H9 (cell line): ENCODE measurements at regions not wholly inside any gene's neighbourhood (a gene's known extent, or its start where the extent isn't known, plus 50 kb on each side); places are given as distances from the start of the nearest gene placed in this dataset.

ENCODE experiments used
- DNase-seq: peaks from one replicate; pipeline ENCODE4 v3.0.0-alpha.2; 2017
- H2AFZ ChIP-seq: one replicate; pipeline ENCODE4 v1.6.1; 2013; ENCODE audit warnings: mild to moderate bottlenecking, low read length, control low read depth, moderate library complexity
- H2AK5ac ChIP-seq: 2 replicates; pipeline ENCODE4 v1.6.1; 2013; ENCODE audit warnings: low read length, control low read depth, mixed read lengths; ENCODE audit not compliant: insufficient read length
- H2BK120ac ChIP-seq: one replicate; pipeline ENCODE4 v1.6.1; 2013; ENCODE audit warnings: low read depth, mild to moderate bottlenecking, low read length, control low read depth, inconsistent platforms; ENCODE audit not compliant: poor library complexity, severe bottlenecking
- H2BK12ac ChIP-seq: 2 replicates; pipeline ENCODE4 v1.6.1; 2013; ENCODE audit warnings: low read length, control low read depth, mixed read lengths, low read depth; ENCODE audit not compliant: insufficient read length
- H2BK15ac ChIP-seq: 2 replicates; pipeline ENCODE4 v1.6.1; 2013; ENCODE audit warnings: low read depth, low read length, control low read depth
- H2BK20ac ChIP-seq: one replicate; pipeline ENCODE4 v1.6.1; 2013; ENCODE audit warnings: low read depth, mild to moderate bottlenecking, low read length, control low read depth, inconsistent platforms; ENCODE audit not compliant: poor library complexity, severe bottlenecking
- H2BK5ac ChIP-seq: 2 replicates; pipeline ENCODE4 v1.6.1; 2013; ENCODE audit warnings: low read length, control low read depth, mixed read lengths; ENCODE audit not compliant: insufficient read length
- H3K14ac ChIP-seq: 2 replicates; pipeline ENCODE4 v1.6.1; 2013; ENCODE audit warnings: low read length, control low read depth; ENCODE audit not compliant: insufficient read depth
- H3K18ac ChIP-seq: 2 replicates; pipeline ENCODE4 v1.6.1; 2013; ENCODE audit warnings: low read depth, mild to moderate bottlenecking, mixed read lengths, low read length, control low read depth; ENCODE audit not compliant: insufficient read length
- H3K23ac ChIP-seq: 2 replicates; pipeline ENCODE4 v1.6.1; 2013; ENCODE audit warnings: low read length, control low read depth, mixed read lengths, low read depth; ENCODE audit not compliant: insufficient read length
- H3K23me2 ChIP-seq: 2 replicates; pipeline ENCODE4 v1.6.1; 2013; ENCODE audit warnings: low read depth, mild to moderate bottlenecking, mixed read lengths, low read length, control low read depth; ENCODE audit not compliant: insufficient read length, poor library complexity, severe bottlenecking
- H3K27ac ChIP-seq: 2 replicates; pipeline ENCODE4 v1.5.1; 2013; ENCODE audit warnings: low read length, control low read depth, mixed read lengths, low read depth; ENCODE audit not compliant: insufficient read length
- H3K27me3 ChIP-seq: 2 replicates; pipeline ENCODE4 v1.6.1; 2013; ENCODE audit warnings: low read length, control low read depth, inconsistent platforms; ENCODE audit not compliant: insufficient read depth
- H3K4ac ChIP-seq: 2 replicates; pipeline ENCODE4 v1.6.1; 2013; ENCODE audit warnings: low read depth, mild to moderate bottlenecking, control low read depth, inconsistent platforms, low read length, moderate library complexity
- H3K4me1 ChIP-seq: 2 replicates; pipeline ENCODE4 v1.6.1; 2013; ENCODE audit warnings: low read length, control low read depth, inconsistent platforms; ENCODE audit not compliant: insufficient read depth
- H3K4me2 ChIP-seq: 2 replicates; pipeline ENCODE4 v1.6.1; 2013; ENCODE audit warnings: low read length, control low read depth, mixed read lengths; ENCODE audit not compliant: insufficient read length, insufficient read depth
- H3K56ac ChIP-seq: 2 replicates; pipeline ENCODE4 v1.6.1; 2013; ENCODE audit warnings: low read depth, mild to moderate bottlenecking, mixed read lengths, low read length, control low read depth; ENCODE audit not compliant: insufficient read length
- H3K79me1 ChIP-seq: 2 replicates; pipeline ENCODE4 v1.6.1; 2013; ENCODE audit warnings: low read depth, mild to moderate bottlenecking, moderate library complexity, low read length, control low read depth, inconsistent platforms; ENCODE audit not compliant: insufficient read depth, poor library complexity, severe bottlenecking
- H3K79me2 ChIP-seq: 2 replicates; pipeline ENCODE4 v1.6.1; 2013; ENCODE audit warnings: low read length, control low read depth, inconsistent platforms; ENCODE audit not compliant: insufficient read depth
- H3K9ac ChIP-seq: 2 replicates; pipeline ENCODE4 v1.6.1; 2013; ENCODE audit warnings: low read length, control low read depth, mixed read lengths; ENCODE audit not compliant: insufficient read length; ENCODE audit errors: extremely low read depth
- H3K9me3 ChIP-seq: one replicate; pipeline ENCODE4 v1.6.1; 2013; ENCODE audit warnings: low read depth, low read length, inconsistent platforms; ENCODE audit not compliant: control insufficient read depth
- H3T11ph ChIP-seq: one replicate; pipeline ENCODE4 v1.6.1; 2013; ENCODE audit warnings: mild to moderate bottlenecking, low read length, control low read depth, inconsistent platforms
- H4K20me1 ChIP-seq: one replicate; pipeline ENCODE4 v1.6.1; 2013; ENCODE audit not compliant: control insufficient read depth, insufficient read length, insufficient read depth
- H4K5ac ChIP-seq: 2 replicates; pipeline ENCODE4 v1.6.1; 2013; ENCODE audit warnings: low read depth, mild to moderate bottlenecking, mixed read lengths, low read length, control low read depth; ENCODE audit not compliant: insufficient read length
- H4K8ac ChIP-seq: replicated peaks from 2 replicates; pipeline ENCODE4 v1.6.1; 2013; ENCODE audit warnings: low read length, control low read depth, mixed read lengths, low read depth; ENCODE audit not compliant: insufficient read length
- H4K91ac ChIP-seq: 2 replicates; pipeline ENCODE4 v1.6.1; 2013; ENCODE audit warnings: low read depth, mild to moderate bottlenecking, moderate library complexity, mixed read lengths, low read length, control low read depth; ENCODE audit not compliant: insufficient read length
- H3K27ac Mint-ChIP-seq, 3 experiments: 2 replicates in 2 of 3; 3 replicates in 1 of 3; pipeline ENCODE4 v1.8.0; 2020 to 2021; ENCODE audit warnings: mixed read lengths in 3 of 3, mild to moderate bottlenecking in 1 of 3, moderate library complexity in 1 of 3
- H3K27me3 Mint-ChIP-seq: 2 replicates; pipeline ENCODE4 v1.8.0; 2021; ENCODE audit warnings: low read depth, mild to moderate bottlenecking, moderate library complexity, mixed read lengths
- H3K36me3 Mint-ChIP-seq, 3 experiments: 2 replicates in 2 of 3; 3 replicates in 1 of 3; pipeline ENCODE4 v1.8.0; 2020 to 2021; ENCODE audit warnings: low read depth in 3 of 3, mixed read lengths in 3 of 3; ENCODE audit not compliant: insufficient read depth in 1 of 3
- H3K4me1 Mint-ChIP-seq, 2 experiments: 2 replicates each; pipeline ENCODE4 v1.8.0; 2020; ENCODE audit warnings: mixed read lengths in 2 of 2
- H3K4me3 Mint-ChIP-seq, 2 experiments: 2 replicates in 1 of 2; 3 replicates in 1 of 2; pipeline ENCODE4 v1.8.0; 2020 to 2021; ENCODE audit warnings: mild to moderate bottlenecking in 2 of 2, mixed read lengths in 2 of 2, moderate library complexity in 1 of 2
- H3K9me3 Mint-ChIP-seq, 2 experiments: 2 replicates in 1 of 2; 3 replicates in 1 of 2; pipeline ENCODE4 v1.8.0; 2020; ENCODE audit warnings: mild to moderate bottlenecking in 2 of 2, mixed read lengths in 2 of 2, moderate library complexity in 1 of 2
- CTCF ChIP-seq: fragments of 200-600 bp; sonication (generic); conservative IDR thresholded peaks from 3 replicates; pipeline ENCODE4 v1.8.0; 2021; ENCODE audit warnings: antibody characterized with exemption, mild to moderate bottlenecking

DNA sequence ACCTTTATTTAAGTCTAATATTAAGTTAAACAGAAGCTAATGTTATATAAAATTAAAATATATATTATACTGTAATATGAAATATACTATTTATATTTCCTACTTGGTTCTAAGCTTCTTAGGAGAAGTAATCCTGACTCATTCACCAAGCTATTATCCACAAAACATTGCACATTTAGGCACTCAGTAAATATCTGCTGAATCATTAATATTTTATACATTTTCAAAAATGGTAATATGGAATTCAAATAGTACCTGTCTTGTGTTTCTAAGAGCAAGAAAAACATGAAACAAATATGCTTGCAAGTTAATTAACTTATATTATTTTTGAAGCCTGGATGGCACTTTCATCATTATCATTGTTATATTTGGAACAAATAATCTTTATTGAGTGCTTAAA, 153.0 kb upstream of the CNTN4 start:
- TF ChIP-seq CTCF = no peak
- no peak overlapping the region for H3K4me2 ChIP-seq
- no peaks in the 10 kb centered on the region for H3K36me3 Mint-ChIP-seq

More for the DNA sequence above, 153.0 kb upstream of the CNTN4 start:
- Histone ChIP-seq H3K56ac (no peak overlapping the region), H4K5ac (no peak overlapping the region), H2AFZ (no peak overlapping the region), H2BK120ac (no peak overlapping the region), H3K23ac (no peak overlapping the region), H3K4ac (no peak overlapping the region), H2BK12ac (no peak overlapping the region), H3K9me3 (no peaks in the 10 kb centered on the region), H2BK15ac (no peak overlapping the region), H3K79me2 (no peaks in the 10 kb centered on the region), H3T11ph (no peak overlapping the region), H3K27me3 (no peaks in the 10 kb centered on the region), H3K79me1 (no peaks in the 10 kb centered on the region), H4K20me1 (no peaks in the 10 kb centered on the region), H4K8ac (no peak overlapping the region), H3K9ac (no peak overlapping the region), H2BK5ac (no peak overlapping the region), H3K18ac (no peak overlapping the region), H3K4me1 (no peaks in the 10 kb centered on the region), H2BK20ac (no peak overlapping the region), H3K14ac (no peak overlapping the region), H2AK5ac (no peak overlapping the region), H3K27ac (no peak overlapping the region), H3K23me2 (no peaks in the 10 kb centered on the region), H4K91ac (no peak overlapping the region)
- H3K9me3 Mint-ChIP-seq = no peaks in the 10 kb centered on the region
- H3K27ac Mint-ChIP-seq = no peak overlapping the region
- H3K4me3 Mint-ChIP-seq = no peak overlapping the region
- DNase-seq = no peak
- H3K27me3 Mint-ChIP-seq = no peaks in the 10 kb centered on the region
- no peaks in the 10 kb centered on the region for H3K4me1 Mint-ChIP-seq
